ENCODE measurements at regions not wholly inside any gene's neighbourhood (a gene's known extent, or its start where the extent isn't known, plus 50 kb on each side); places are given as distances from the start of the nearest gene placed in this dataset.

- Histone ChIP-seq H3K9me3 (ENCODE audit: control insufficient read depth, insufficient read depth, low read length) (no peaks in the 10 kb centered on the region), H3K4me3 (ENCODE audit: low read depth, low read length) (no peak overlapping the region), H3K27ac (ENCODE audit: low read depth, low read length) (no peak overlapping the region), H3K27me3 (ENCODE audit: control insufficient read depth, insufficient read depth, low read length) (peaks cover 2% of the 10 kb centered on the region)
- no peak for DNase-seq (ENCODE audit: low read depth, low spot score)
- CTCF ChIA-PET = interaction anchor here (0.9 kb wide), 1 partner anchor 367 kb away, joined by 3 read pairs; no protein-coding TSS in a partner anchor
- POLR2A ChIA-PET = no interaction called here
- no peak for TF ChIP-seq CTCF (IDR thresholded peaks at IDR 0.05; ENCODE audit: low read depth, low read length)
Observed at GRCh38 chr20:6632187-6632586, 135.3 kb upstream of the BMP2 start.

- ChIA-PET POLR2A (no interaction called here), CTCF (no interaction called here)
- Histone ChIP-seq H3K27ac (ENCODE audit: low read depth, low read length) (no peak overlapping the region), H3K4me3 (ENCODE audit: low read depth, low read length) (no peak overlapping the region), H3K9me3 (ENCODE audit: control insufficient read depth, insufficient read depth, low read length) (no peaks in the 10 kb centered on the region), H3K27me3 (ENCODE audit: control insufficient read depth, insufficient read depth, low read length) (peaks cover 2% of the 10 kb centered on the region)
- no peak for DNase-seq (ENCODE audit: low read depth, low spot score)
- TF ChIP-seq CTCF (IDR thresholded peaks at IDR 0.05; ENCODE audit: low read depth, low read length) = no peak
Observed at GRCh38 chr20:6630514-6630913, 137.0 kb upstream of the BMP2 start.

GRCh38 chr20:6629564-6629963 is 137.9 kb upstream of the BMP2 start:
- no peaks in the 10 kb centered on the region for H3K27me3 ChIP-seq (ENCODE audit: control insufficient read depth, insufficient read depth, low read length)
- no peak for TF ChIP-seq CTCF (IDR thresholded peaks at IDR 0.05; ENCODE audit: low read depth, low read length)
- H3K9me3 ChIP-seq (ENCODE audit: control insufficient read depth, insufficient read depth, low read length) = no peaks in the 10 kb centered on the region
- H3K4me3 ChIP-seq (ENCODE audit: low read depth, low read length) = no peak overlapping the region
- ChIA-PET CTCF (interaction anchor here (0.6 kb wide), 1 partner anchor 656 kb away, joined by 3 read pairs; no protein-coding TSS in a partner anchor), POLR2A (no interaction called here)
- no peak for DNase-seq (ENCODE audit: low read depth, low spot score)
- no peak overlapping the region for H3K27ac ChIP-seq (ENCODE audit: low read depth, low read length)

- H3K4me3 ChIP-seq (ENCODE audit: low read depth, low read length) = no peak overlapping the region
- no peak for DNase-seq (ENCODE audit: low read depth, low spot score)
- no peak overlapping the region for H3K27ac ChIP-seq (ENCODE audit: low read depth, low read length)
- POLR2A ChIA-PET = no interaction called here
- no peak for TF ChIP-seq CTCF (IDR thresholded peaks at IDR 0.05; ENCODE audit: low read depth, low read length)
- CTCF ChIA-PET = no interaction called here
- H3K9me3 ChIP-seq (ENCODE audit: control insufficient read depth, insufficient read depth, low read length) = no peaks in the 10 kb centered on the region
- H3K27me3 ChIP-seq (ENCODE audit: control insufficient read depth, insufficient read depth, low read length) = no peaks in the 10 kb centered on the region
Observed at GRCh38 chr20:6626805-6627204, 140.7 kb upstream of the BMP2 start.

GRCh38 chr20:6623989-6624388 is 143.5 kb upstream of the BMP2 start:
- DNase-seq (ENCODE audit: low read depth, low spot score) = no peak
- ChIA-PET POLR2A (no interaction called here), CTCF (interaction anchor here (0.7 kb wide), 1 partner anchor 359 kb away, joined by 3 read pairs; no protein-coding TSS in a partner anchor)
- Histone ChIP-seq H3K27ac (ENCODE audit: low read depth, low read length) (no peak overlapping the region), H3K27me3 (ENCODE audit: control insufficient read depth, insufficient read depth, low read length) (no peaks in the 10 kb centered on the region), H3K4me3 (ENCODE audit: low read depth, low read length) (no peak overlapping the region), H3K9me3 (ENCODE audit: control insufficient read depth, insufficient read depth, low read length) (no peaks in the 10 kb centered on the region)
- no peak for TF ChIP-seq CTCF (IDR thresholded peaks at IDR 0.05; ENCODE audit: low read depth, low read length)

Data from AG04450 (cell line).